ENCODE measurements at regions not wholly inside any gene's neighbourhood (a gene's known extent, or its start where the extent isn't known, plus 50 kb on each side); places are given as distances from the start of the nearest gene placed in this dataset.
A peak's percentile ranks its signal among the peaks of the same experiment; 100 is the strongest.

DNA sequence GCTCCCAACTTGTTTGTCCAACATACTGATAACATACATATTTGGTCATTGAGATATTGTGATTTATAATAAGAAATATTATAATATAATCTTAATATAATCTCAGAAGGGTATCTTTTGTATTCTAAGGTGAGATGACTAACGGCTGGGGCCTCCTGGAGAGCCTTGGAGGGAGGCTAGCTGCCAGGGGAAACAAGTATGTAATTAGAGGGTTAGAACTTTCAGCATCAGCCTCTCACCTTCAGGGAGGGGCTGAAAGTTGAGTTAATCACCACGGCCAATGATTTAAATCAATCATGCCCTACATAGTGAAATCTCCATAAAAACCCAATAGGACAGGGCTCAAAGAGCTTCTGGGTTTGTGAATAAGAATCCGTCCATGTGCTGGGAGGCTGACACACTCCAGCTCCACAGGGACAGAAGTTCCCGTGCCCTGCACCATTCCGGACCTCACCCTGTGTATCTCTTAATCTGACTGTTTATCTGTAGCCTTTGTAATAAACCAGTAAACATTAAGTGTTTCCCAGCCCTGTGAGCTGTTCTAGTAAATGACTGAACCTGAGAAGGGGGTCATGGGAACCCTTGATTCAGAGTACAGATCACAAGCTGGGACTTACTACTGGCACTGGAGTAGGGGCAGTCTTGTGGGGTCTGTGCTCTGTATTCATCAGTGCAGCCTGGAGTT is 86.3 kb upstream of the STEAP1B start:
- no peak for DNase-seq

DNA sequence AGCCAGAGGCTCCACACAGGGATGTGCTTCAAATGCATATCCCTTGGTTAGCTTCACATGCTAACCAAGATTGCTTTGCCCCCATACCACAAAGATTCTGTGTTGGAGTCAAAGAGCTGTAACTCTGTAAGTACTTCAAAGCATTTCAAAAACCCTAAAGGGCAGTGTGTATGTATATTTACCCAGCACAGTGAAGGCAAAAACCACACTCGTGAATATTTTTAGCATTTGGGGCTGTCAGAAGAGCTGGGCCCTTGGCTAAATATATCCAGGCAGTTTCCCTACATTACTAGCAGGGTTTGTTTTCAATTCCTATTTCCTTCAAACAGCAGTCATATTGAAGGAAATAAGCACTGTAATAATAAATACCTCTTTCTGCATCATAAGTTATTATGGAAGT is 84.2 kb upstream of the STEAP1B start:
- DNase-seq, result peak; percentile 49

DNA sequence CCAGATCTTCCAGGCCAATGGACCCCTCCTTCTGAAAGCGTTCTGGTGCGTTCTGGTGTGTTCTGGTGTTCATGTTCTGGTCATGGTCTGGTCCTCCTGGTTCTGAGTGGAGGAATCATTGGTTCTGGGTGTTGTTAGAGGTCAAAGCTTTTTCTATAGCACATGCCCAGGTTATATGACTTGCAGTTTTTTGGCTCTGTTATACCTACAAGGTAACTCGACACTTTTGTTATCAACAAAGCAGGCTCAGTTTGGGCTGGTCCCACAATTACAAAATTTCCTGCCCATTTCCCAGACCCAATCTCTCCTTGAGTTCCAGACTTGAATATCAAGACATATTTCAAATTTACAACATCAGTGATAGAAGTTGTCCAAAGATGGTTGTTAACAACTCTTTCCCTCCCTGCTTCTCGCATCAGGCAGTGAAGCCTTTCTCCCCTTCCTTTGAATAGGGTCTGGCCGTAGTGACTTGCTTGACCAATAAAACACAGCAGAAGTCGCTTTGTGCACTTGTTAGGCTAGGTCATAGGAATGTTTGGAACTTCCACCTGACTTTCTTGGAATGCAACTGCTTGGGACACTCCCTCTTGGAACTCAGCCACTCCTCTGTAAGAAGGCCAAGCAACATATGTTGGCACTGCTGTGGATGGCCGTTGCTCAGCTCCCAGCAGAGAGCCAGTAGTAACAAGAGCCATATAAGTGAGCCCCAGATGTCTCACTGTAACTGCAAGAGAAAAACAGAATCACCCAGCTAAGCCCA is 83.1 kb upstream of the STEAP1B start:
- no peak for DNase-seq

DNA sequence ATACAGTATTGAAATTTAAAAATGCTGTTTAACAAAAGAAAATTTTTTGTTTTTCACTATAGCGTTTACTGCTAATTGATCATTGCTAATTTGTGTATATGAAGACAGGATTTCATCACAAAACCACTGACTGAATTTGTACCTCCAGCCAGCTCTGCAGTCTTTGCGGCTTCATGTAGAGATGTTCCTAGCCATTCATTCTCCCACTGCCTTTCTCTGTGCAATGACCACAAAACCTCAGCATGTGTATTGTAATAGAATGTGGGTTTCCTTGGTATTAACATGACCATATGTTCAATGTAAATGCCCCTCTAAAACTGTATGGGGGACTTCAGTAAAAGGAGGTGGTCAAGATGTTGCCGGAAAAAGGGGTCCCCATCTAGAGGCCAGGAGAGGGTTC is 81.1 kb upstream of the STEAP1B start:
- no peak for DNase-seq

DNA sequence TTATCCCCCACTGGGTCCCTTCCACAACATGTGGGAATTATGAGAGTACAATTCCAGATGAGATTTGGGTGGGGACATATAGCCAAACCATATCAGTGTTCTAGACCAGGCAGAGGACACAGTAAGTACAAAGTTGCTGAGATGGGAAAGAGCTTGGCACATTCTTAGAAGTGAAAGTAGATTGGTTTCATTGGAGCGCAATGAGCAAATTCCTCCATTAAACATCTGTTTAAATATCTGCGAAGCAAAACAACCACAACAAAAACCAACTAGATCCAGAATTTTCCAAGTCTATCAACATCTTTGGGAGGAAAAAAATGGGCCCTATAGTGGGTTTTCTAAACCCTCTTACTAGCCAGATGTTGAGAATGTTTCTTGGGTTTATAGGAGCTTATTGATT is 80.0 kb upstream of the STEAP1B start:
- DNase-seq, result no peak

DNA sequence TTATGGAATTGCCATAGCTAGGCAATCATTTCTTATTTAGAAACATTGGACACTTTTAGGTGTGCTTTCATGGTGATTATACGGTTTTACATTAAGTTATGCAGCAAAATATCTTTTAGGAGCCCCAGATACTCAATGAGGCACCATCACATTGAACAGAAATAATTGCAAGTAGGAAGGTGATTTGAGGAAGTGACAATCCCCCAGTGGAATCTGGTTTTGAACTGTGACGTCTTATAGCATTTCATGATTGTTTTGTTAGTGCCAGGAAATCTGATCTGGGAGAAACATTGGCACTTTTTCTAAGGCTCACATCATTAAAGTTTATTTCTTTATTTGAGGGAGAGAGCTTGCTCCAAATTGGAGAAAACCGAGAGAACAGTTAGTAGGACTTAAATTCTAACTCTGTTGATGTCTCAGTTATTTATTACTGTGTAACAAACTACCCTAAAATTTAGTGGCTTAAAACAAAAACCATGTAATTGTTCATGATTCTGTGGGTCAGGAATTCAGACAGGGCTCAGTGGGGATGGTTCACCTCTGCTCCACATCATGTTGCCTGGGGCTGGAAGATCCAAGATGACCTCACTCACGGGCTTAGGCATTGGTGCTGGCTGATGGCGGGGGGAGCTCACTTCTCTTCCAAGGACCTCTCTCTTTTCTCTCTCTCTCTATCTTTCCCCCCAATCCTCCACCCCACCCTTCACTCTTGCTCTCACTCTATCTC is 78.2 kb upstream of the STEAP1B start:
- DNase-seq, result no peak

DNA sequence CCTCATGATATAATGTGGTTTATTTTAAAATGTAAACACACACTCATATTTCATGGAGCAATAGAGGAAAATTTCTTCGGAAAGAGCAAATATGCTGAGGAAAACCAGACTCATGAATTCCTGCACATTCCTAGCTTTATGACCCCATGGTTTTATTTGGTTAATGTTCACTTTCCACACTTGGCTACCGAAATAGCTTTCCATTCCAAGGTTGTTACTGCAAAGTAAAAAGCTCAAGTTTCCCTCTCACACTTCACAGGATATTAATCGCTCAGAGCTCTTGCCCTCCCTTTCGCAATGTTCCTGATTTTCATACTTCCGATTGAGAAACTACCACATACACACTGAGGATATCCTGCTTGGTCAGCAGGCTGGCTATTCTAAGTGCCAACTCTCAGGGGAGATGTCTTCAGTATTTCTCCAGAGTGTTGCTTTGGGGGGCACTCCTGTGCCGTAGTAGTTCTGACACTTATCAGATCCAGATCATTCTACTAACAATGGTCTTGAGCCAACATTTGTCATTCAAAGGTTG is 77.5 kb upstream of the STEAP1B start:
- DNase-seq, result no peak

DNA sequence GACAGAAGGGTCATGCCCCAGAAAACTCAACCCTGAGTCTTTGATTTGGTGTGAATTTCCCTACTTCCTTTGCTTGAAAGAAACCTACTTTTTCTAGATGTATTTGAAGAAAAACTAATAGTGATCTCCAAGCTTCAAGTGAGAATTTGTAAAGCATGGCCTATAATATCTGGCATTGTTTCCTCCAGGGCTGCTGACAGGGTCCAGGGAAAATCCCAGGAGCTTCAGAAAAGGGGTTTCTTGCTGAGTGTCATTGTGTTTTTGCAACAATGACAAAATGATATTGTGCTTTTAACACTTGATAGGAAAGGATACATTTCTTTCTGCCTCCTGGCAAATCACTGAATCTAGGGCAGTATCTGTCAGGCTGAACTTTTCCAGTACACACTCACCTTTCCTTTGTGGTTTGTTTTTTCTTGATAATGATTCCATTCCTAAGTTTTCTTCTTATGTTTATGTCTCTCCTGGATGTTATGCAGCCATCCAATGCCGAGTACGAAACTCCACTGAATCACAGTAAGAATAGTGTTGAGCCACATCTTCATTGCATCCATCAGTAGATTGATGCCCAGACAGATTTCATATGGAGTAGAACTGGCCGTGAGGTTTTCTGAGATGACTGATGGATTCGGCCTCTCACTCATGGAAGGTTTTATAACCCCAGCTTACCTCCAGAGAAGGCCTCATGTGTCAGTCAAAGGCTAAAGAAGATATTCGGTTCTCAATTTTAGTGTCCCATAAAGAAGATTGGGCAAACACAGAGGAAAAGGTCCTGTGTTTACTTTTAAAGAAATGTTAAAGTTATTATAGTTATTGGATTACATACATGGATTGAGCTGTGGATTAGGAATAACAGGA is 76.9 kb upstream of the STEAP1B start:
- no peak for DNase-seq

DNA sequence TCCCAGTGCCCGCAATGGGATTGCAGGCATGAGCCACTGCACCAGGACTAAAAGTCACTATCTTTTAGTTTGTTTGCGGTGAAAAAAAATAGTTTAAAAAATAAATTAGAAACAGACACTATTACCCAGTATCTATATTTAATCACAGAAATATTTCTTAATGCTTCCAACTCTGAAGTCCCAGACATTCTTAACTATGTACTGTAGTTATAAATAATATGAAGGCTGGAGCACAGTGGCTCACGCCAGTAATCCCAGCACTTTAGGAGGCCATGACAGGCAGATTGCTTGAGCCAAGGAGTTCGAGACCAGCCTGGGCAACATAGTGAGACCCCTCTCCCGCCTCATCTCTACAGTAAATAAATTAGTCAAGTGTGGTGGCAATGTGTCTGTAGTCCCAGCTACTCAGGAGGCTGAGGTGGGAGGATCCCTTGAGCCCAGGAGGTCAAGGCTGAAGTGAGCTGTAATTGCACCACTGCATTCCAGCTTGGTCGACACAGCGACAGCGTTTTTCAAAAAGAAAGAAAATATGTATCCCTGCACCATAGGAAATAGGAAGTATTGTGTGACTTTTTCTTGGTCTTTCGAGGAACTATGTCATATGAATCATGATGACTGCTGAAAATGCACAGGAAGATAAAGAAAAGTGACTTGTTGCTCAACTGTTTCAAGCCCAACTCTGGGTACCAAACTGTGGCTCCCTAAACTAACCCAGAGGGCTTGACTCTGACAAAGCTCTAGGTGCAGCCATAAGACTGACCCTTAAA is 74.9 kb upstream of the STEAP1B start:
- DNase-seq, result no peak

DNA sequence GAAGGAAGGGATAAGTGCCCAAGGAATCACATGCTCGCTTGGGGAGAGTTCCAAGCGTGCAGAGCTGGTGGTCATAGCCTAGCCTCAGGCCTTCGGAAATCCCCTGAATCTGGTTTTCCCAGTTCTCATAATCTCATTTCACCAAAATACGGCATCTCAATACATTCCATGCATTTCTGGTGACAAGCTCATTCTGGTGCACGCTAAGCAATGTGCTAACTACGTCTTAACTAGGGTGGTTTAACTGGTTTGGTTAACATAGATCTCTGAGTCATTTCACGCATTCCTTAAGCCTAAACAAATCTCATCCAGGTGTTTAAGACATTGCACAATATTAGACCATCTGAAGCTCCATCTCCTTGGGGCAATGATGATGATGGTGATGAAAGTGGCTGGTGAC is 72.9 kb upstream of the STEAP1B start:
- peak; percentile 50 for DNase-seq

DNA sequence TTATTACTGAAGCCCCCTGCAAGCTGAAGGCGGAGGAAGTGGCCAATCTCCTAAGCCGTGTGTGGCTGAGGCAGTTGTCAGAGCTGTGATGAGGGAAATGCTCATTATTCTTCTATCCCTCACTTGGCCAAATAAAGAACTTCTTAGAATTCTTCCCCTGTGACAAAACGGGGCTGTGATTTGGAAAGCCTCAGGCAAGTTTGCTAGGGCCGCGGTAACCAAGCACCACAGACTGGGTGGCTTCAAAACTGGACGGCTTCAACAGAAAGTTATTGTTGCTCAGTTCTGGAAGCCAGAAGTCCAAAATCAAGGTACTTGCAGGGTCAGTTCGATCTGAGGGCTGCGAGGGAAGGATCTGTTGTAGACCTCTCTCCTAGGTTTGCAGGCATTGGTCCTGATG is 72.3 kb upstream of the STEAP1B start:
- no peak for DNase-seq

DNA sequence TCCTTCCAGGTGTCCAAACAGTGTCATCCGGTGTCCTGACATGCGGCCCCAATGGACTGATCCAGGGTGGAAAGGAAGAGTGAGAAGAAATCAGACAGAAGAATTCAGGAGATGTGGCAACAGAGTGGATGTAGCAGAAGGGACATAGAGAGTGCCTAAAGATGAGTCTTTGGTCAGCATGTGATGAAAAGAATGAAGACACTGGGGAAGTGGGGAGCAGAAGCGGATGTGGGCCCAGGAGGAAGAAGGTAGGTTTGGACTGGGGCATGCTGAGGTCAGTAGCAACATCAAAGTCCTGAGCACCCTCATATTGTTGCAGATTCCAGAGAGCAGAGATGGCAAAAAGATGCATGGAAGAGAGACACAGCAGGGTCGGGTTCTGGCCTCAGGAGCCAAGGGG is 71.8 kb upstream of the STEAP1B start:
- no peak for DNase-seq

DNA sequence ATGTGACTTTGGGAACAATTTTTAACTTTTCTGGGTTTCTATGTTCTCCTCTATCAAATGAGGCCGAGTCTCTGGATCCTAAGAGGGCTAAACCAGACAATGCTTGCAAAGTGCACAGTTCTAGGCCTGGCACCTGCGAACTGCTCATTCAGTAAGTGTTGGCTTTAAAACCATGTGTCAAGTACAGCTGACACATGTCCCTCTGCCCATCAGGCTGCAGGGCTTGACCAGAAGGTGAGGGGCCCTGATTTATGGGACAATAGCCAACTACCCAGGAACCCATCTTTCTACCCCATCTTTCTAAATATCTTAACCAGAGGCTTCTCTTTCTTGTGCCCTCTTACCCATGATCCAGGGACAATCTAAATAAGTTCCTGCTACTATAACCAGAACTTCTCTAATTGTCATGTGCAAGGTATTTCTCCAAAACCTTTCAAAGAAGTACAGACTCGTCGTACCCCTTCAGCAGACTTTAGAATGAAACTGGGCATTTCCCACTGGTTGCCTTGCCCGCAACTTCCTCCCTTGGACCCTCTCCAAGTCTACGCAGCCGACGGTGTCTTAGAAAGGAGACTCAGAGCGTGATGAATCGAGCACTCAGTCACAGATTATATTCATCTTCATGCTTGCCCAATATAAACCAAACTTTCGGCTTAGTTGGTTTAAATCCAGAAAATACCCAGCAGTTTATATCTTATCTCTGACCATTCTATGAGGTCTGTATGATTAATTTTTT is 69.8 kb upstream of the STEAP1B start:
- DNase-seq, result no peak

DNA sequence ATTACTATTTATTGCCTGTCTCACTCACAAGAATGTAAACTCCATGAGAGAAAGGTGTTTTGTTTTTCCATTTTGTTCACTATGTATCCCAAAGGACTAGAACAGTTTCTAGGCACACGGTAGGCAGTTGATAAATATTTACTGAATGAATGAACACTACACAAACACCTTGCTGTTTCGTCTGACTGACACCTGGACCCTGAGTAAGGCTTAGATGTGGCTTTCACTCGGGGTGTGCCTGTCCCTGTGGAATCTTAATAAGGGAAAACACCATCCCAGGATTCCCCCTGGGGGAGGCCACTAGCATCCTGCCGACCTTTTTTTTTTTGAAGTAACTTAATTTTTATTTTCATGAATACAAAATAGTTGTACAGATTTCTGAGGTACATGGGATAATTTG is 66.6 kb upstream of the STEAP1B start:
- DNase-seq, result peak; percentile 78

DNA sequence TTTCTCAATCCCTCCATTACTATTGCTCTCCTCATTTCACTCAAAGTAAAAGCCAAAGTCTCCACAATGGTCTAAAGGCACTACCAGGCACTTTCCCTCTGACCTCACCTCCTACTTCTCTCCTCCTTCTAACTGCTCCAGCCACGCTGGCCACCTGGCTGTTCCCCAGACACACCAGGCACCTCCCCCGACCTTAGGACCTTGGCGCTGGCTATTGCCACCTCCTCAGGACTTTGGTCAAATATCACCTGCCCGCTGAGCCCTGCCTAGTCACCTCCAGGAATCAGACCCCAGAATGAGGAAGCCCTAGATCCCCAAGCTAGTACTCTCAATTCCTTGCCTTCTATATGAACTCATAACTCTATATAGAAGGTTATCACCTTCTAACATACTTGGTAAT is 66.2 kb upstream of the STEAP1B start:
- peak; percentile 75 for DNase-seq

DNA sequence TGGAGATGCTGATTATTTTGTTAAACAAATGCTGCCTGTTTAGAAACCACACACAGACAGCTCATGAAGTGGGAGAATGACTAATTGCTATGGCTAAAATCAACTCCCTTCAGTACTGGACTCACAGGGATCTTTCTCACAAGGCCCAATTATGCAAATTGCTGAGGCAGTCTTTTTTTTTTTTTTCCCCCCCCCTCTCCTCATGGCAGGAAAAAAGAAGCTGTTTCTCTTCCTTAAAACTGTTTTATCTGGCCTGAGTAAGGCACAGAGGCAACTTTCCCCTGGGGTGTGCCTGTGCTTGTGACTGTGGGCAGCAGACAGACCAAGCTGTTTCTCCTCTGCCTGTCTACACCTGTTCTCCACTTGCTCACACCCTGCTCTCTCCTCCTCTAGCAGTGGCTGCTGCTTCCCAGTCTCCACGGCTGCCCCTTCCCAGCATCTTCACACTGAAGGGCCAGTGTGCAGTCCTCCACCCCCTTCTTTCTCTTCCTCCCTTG is 65.4 kb upstream of the STEAP1B start:
- DNase-seq, result peak; percentile 81

DNA sequence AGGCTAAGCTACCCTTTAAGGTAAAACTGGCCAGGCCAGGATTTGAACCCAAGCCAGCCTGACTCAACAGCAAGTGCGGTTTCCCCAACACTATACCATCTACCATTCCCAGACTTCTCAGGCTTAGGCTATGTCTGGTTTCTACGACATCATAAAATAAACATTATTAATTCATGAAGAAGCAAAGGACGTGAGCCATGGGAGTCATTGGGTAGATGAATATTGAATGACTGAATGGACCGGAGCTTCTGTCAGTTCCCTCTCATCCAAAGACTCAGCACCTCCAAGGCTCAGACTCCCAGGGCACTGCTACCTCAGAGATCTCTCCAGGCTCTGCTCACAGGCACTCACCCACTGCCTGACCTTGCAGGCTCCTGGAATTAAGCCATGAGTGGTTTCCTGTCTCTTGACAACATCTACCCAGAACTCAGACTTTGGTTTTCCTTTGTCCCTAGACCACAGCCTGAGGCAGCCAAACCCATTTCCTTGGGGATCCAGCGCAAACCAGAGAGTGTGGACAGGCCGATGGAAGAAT is 64.6 kb upstream of the STEAP1B start:
- peak; percentile 72 for DNase-seq

DNA sequence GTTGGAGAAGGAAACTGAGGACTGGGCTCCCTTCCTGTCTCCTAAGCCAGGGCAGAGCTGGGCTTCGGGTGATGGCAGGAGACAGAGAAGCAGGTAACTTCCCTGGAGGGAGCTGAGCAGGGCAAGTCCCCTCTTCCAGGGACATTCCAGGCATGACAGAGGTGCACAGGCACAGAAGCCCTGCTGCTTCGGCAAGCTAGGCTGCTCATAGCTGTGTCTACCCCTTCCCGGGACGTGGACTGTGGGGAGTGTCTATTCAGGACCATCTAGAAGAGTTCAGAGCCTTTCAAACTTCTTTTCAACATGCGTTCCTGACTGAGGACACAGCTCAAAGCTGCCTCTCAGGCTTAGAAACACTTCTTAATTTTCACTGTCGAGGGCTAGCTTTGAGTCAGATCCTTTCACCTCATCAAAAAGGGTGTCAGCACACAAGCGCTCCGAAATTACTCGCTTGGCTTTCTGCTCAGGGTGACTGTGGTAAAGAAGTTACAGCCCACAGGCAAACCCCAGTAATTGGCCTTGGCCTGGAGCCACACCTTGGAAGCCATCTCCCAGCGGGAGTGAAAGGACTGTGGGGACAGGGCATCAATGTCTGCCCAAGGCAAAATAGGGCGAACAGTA is 63.7 kb upstream of the STEAP1B start:
- DNase-seq, result peak; percentile 72

DNA sequence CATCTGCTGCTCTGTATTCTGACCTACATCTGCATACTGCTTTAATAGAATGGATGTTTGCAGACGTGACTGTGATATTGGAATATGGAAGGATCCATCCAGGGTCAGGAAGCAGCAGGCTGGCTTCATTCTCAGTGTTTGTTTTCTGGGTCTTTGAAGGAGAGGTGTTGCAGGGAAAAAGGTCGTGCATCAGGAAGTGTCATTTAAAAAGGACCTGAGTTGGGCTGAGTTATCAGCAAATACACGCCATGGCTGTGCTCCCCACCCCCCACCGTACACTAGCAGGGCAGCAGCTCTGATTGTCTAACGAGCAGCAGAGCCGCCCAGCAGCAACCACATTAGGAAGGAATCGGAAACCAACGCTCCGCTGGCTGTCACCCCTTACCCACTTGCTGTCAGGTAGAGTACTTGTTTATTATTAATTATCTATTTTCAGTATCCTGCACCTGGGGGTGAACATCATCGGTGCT is 63.1 kb upstream of the STEAP1B start:
- DNase-seq, result peak; percentile 91
